Astrocyte (in vitro differentiated cells and primary cell): ENCODE measurements at regions not wholly inside any gene's neighbourhood (a gene's known extent, or its start where the extent isn't known, plus 50 kb on each side); places are given as distances from the start of the nearest gene placed in this dataset.

Experiments
- DNase-seq: peaks from one replicate; pipeline ENCODE4 v3.0.0-alpha.2; 2010; ENCODE audit warnings: low read depth
- FAIRE-seq: peaks from 2 replicates; lab custom pipeline; 2011; peaks lifted over from hg19 to GRCh38; lab: Jason Lieb, UNC
- H2AFZ ChIP-seq: 2 replicates; pipeline ENCODE4 v1.6.0; 2012; ENCODE audit warnings: low read depth, low read length, inconsistent platforms
- H3K27ac ChIP-seq: 2 replicates; pipeline ENCODE4 v1.5.1; 2011; ENCODE audit warnings: low read depth, low read length, inconsistent platforms
- H3K27me3 ChIP-seq: 2 replicates; pipeline ENCODE4 v1.6.0; 2011; ENCODE audit warnings: low read length, inconsistent platforms; ENCODE audit not compliant: insufficient read depth
- H3K36me3 ChIP-seq: 2 replicates; pipeline ENCODE4 v1.5.1; 2011; ENCODE audit warnings: low read length, inconsistent platforms; ENCODE audit not compliant: insufficient read depth
- H3K4me1 ChIP-seq: 2 replicates; pipeline ENCODE4 v1.5.1; 2011; ENCODE audit warnings: low read length, inconsistent platforms; ENCODE audit not compliant: insufficient read depth
- H3K4me2 ChIP-seq: 2 replicates; pipeline ENCODE4 v1.6.0; 2012; ENCODE audit warnings: low read length, inconsistent platforms
- H3K4me3 ChIP-seq: 2 replicates; pipeline ENCODE4 v1.5.1; 2011; ENCODE audit warnings: low read depth, mild to moderate bottlenecking, low read length, inconsistent platforms; ENCODE audit not compliant: insufficient read depth
- H3K79me2 ChIP-seq: 2 replicates; pipeline ENCODE4 v1.6.0; 2012; ENCODE audit warnings: mild to moderate bottlenecking, low read length, inconsistent platforms; ENCODE audit not compliant: insufficient read depth
- H3K9ac ChIP-seq: 2 replicates; pipeline ENCODE4 v1.6.0; 2012; ENCODE audit warnings: mild to moderate bottlenecking, low read length, inconsistent platforms
- H3K9me3 ChIP-seq: 2 replicates; pipeline ENCODE4 v1.5.1; 2012; ENCODE audit warnings: low read depth, mild to moderate bottlenecking, low read length, inconsistent platforms; ENCODE audit not compliant: insufficient read depth
- H4K20me1 ChIP-seq: 2 replicates; pipeline ENCODE4 v1.6.0; 2012; ENCODE audit warnings: low read length, inconsistent platforms; ENCODE audit not compliant: insufficient read depth
- H3K27ac Mint-ChIP-seq: one replicate; pipeline ENCODE4 v1.8.0; 2021; ENCODE audit warnings: mild to moderate bottlenecking, mixed read lengths; ENCODE audit not compliant: unreplicated experiment
- H3K27me3 Mint-ChIP-seq: one replicate; pipeline ENCODE4 v1.8.0; 2021; ENCODE audit warnings: low read depth, mixed read lengths; ENCODE audit not compliant: unreplicated experiment
- H3K36me3 Mint-ChIP-seq: one replicate; pipeline ENCODE4 v1.8.0; 2021; ENCODE audit warnings: low read depth, mixed read lengths; ENCODE audit not compliant: unreplicated experiment
- H3K4me1 Mint-ChIP-seq: one replicate; pipeline ENCODE4 v1.8.0; 2021; ENCODE audit warnings: low read depth, mixed read lengths; ENCODE audit not compliant: unreplicated experiment
- H3K4me3 Mint-ChIP-seq: one replicate; pipeline ENCODE4 v1.8.0; 2021; ENCODE audit warnings: mild to moderate bottlenecking, moderate library complexity, mixed read lengths; ENCODE audit not compliant: unreplicated experiment
- H3K9me3 Mint-ChIP-seq: one replicate; pipeline ENCODE4 v1.8.0; 2021; ENCODE audit warnings: mild to moderate bottlenecking, mixed read lengths; ENCODE audit not compliant: unreplicated experiment
- EZH2 ChIP-seq: IDR thresholded peaks from 2 replicates; pipeline ENCODE4 v1.6.1; 2012; ENCODE audit warnings: mild to moderate bottlenecking, low read length, inconsistent platforms; ENCODE audit not compliant: insufficient read depth
- TF ChIP-seq, protein P1 (sequence below): IDR thresholded peaks from 2 replicates; pipeline ENCODE4 v1.5.1; 2011; ENCODE audit warnings: low read depth, mild to moderate bottlenecking, inconsistent platforms, low read length, moderate library complexity; ENCODE audit not compliant: insufficient read depth

DNA sequence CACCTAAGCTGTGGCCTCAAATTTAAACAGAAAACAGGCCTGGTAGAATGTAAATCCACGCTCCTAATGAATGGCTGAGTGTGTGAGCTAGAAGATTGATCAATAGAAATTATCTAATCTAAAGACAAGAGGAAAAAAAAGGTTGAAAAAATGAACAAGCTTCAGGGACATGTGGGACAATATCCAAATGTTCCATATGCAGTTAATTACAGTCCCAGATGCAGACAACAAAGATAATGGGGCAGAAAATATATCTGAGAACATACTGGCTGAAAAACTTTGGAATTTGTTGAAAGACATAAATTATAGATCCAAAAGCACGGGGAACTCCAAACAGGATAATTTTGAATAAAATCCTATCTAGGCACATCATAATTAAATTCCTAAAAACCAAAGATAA is 186.7 kb upstream of the SIX2 start:
- no peak overlapping the region for H3K9ac ChIP-seq
- no peaks in the 10 kb centered on the region for H3K9me3 ChIP-seq
- TF ChIP-seq EZH2, result no peak
- TF ChIP-seq, protein P1, sequence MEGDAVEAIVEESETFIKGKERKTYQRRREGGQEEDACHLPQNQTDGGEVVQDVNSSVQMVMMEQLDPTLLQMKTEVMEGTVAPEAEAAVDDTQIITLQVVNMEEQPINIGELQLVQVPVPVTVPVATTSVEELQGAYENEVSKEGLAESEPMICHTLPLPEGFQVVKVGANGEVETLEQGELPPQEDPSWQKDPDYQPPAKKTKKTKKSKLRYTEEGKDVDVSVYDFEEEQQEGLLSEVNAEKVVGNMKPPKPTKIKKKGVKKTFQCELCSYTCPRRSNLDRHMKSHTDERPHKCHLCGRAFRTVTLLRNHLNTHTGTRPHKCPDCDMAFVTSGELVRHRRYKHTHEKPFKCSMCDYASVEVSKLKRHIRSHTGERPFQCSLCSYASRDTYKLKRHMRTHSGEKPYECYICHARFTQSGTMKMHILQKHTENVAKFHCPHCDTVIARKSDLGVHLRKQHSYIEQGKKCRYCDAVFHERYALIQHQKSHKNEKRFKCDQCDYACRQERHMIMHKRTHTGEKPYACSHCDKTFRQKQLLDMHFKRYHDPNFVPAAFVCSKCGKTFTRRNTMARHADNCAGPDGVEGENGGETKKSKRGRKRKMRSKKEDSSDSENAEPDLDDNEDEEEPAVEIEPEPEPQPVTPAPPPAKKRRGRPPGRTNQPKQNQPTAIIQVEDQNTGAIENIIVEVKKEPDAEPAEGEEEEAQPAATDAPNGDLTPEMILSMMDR, result no peak
- H2AFZ ChIP-seq, result no peak overlapping the region
- H3K4me3 ChIP-seq, result no peak overlapping the region
- H3K36me3 Mint-ChIP-seq, result no peaks in the 10 kb centered on the region
- peaks cover 4% of the 10 kb centered on the region for H3K27me3 ChIP-seq
- H3K27ac Mint-ChIP-seq, result no peak overlapping the region
- H3K27me3 Mint-ChIP-seq, result peaks cover 8% of the 10 kb centered on the region
- no peak for FAIRE-seq
- H3K27ac ChIP-seq, result no peak overlapping the region
- no peaks in the 10 kb centered on the region for H4K20me1 ChIP-seq
- peaks cover 9% of the 10 kb centered on the region for H3K9me3 Mint-ChIP-seq
- peaks cover 16% of the 10 kb centered on the region for H3K4me1 Mint-ChIP-seq
- no peaks in the 10 kb centered on the region for H3K79me2 ChIP-seq
- no peaks in the 10 kb centered on the region for H3K4me1 ChIP-seq
- no peaks in the 10 kb centered on the region for H3K36me3 ChIP-seq
- H3K4me3 Mint-ChIP-seq, result no peak overlapping the region
- H3K4me2 ChIP-seq, result no peak overlapping the region
- no peak for DNase-seq

DNA sequence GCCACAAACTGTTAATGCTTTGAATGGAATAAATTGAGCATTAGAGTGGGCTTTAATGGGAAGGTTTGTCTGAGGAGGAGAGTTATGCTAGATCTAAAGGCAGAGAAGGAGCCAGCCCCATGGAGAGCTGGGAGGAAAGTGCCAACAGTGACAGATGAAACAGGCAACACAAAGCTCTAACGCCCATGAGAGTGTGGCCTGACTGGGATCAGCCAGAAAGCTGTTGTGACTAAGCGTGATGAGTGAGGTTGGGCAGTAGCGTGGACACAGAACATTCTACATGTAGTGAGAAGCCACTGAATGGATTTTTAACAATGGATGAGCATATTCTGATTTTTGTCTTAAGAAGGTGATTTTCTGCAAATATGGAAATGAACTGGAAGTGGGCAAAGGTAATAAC is 185.3 kb upstream of the SIX2 start:
- Histone ChIP-seq H3K4me3 (no peak overlapping the region), H3K27me3 (peaks cover 4% of the 10 kb centered on the region), H3K9ac (no peak overlapping the region), H3K27ac (no peak overlapping the region), H2AFZ (no peak overlapping the region), H4K20me1 (no peaks in the 10 kb centered on the region), H3K4me1 (peaks cover 6% of the 10 kb centered on the region), H3K79me2 (no peaks in the 10 kb centered on the region), H3K9me3 (no peaks in the 10 kb centered on the region), H3K36me3 (no peaks in the 10 kb centered on the region), H3K4me2 (no peak overlapping the region)
- peaks cover 12% of the 10 kb centered on the region for H3K9me3 Mint-ChIP-seq
- FAIRE-seq (no peak), DNase-seq (no peak)
- peaks cover 8% of the 10 kb centered on the region for H3K27me3 Mint-ChIP-seq
- TF ChIP-seq, protein P1, result no peak
- no peak for TF ChIP-seq EZH2
- H3K4me1 Mint-ChIP-seq, result peaks cover 17% of the 10 kb centered on the region
- H3K27ac Mint-ChIP-seq, result no peak overlapping the region
- no peak overlapping the region for H3K4me3 Mint-ChIP-seq
- peaks cover 2% of the 10 kb centered on the region for H3K36me3 Mint-ChIP-seq

DNA sequence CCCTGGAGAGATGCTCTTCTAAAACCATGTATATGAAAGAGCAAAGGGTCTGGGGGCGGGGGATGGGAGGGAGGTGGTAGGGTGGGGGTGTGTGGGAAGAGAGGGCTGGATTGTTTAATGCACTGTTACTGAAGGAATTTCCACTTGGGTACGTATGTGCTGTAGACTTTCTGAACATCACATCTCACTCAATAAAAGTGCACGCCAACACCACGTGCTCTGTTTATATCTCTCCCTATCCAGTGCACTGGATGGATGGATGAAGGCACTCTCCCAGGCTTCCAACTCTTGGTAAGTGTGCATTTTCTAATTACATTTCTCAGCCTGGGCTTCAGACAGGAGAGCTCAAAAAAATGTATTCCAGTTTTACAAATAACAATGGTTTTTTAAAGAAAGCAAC is 184.3 kb upstream of the SIX2 start:
- no peaks in the 10 kb centered on the region for H3K9me3 ChIP-seq
- Mint-ChIP-seq H3K4me1 (peaks cover 17% of the 10 kb centered on the region), H3K9me3 (peaks cover 12% of the 10 kb centered on the region), H3K4me3 (no peak overlapping the region), H3K36me3 (peaks cover 5% of the 10 kb centered on the region), H3K27ac (peak overlapping the region; percentile 60), H3K27me3 (peaks cover 11% of the 10 kb centered on the region)
- H3K4me3 ChIP-seq, result no peak overlapping the region
- H3K4me1 ChIP-seq, result peaks cover 6% of the 10 kb centered on the region
- no peaks in the 10 kb centered on the region for H4K20me1 ChIP-seq
- H3K4me2 ChIP-seq, result no peak overlapping the region
- no peak for DNase-seq
- H3K27me3 ChIP-seq, result peaks cover 8% of the 10 kb centered on the region
- no peak for FAIRE-seq
- no peak overlapping the region for H3K27ac ChIP-seq
- no peak overlapping the region for H3K9ac ChIP-seq
- no peak overlapping the region for H2AFZ ChIP-seq
- no peak for TF ChIP-seq EZH2
- TF ChIP-seq, protein P1, result no peak
- H3K36me3 ChIP-seq, result no peaks in the 10 kb centered on the region
- no peaks in the 10 kb centered on the region for H3K79me2 ChIP-seq
